Cardiac fibroblast (primary cell): ENCODE measurements at regions not wholly inside any gene's neighbourhood (a gene's known extent, or its start where the extent isn't known, plus 50 kb on each side); places are given as distances from the start of the nearest gene placed in this dataset.

Experiments
- DNase-seq, 2 donors: peaks; one replicate each; pipeline versions ENCODE4 v3.0.0 to v3.0.0-alpha.2; 2010; ENCODE audit warnings: low read depth in 2 of 2
- H3K4me3 ChIP-seq, 2 donors: replicated peaks in 1 of 2; 1 replicate in 1 of 2; 2 replicates in 1 of 2; pipeline ENCODE4 v1.5.1; 2011; ENCODE audit warnings: low read depth in 2 of 2, low read length in 2 of 2, mild to moderate bottlenecking in 2 of 2, moderate library complexity in 1 of 2
- CTCF ChIP-seq: IDR thresholded peaks from one replicate; pipeline ENCODE4 v1.5.1; 2011; ENCODE audit warnings: low read depth, mild to moderate bottlenecking, low read length, inconsistent platforms

- no peak for DNase-seq
- TF ChIP-seq CTCF = no peak
- H3K4me3 ChIP-seq = no peak overlapping the region
Measured at GRCh38 chr9:126062158-126062886, 264.3 kb upstream of the MVB12B start.

- TF ChIP-seq CTCF = no peak
- no peak for DNase-seq
- H3K4me3 ChIP-seq = no peak overlapping the region
Measured at GRCh38 chr9:126063326-126063725, 263.3 kb upstream of the MVB12B start.

GRCh38 chr9:126066131-126066530 lies 260.5 kb upstream of the MVB12B start:
- no peak overlapping the region for H3K4me3 ChIP-seq
- no peak for TF ChIP-seq CTCF
- DNase-seq = no peak

GRCh38 chr9:126067031-126067734 lies 259.4 kb upstream of the MVB12B start:
- no peak for DNase-seq
- H3K4me3 ChIP-seq = no peak overlapping the region
- TF ChIP-seq CTCF = no peak

- no peak overlapping the region for H3K4me3 ChIP-seq
- TF ChIP-seq CTCF = no peak
- no peak for DNase-seq
Measured at GRCh38 chr9:126068534-126069230, 257.9 kb upstream of the MVB12B start.

- TF ChIP-seq CTCF = no peak
- DNase-seq = no peak
- H3K4me3 ChIP-seq = no peak overlapping the region
Measured at GRCh38 chr9:126069400-126069955, 257.2 kb upstream of the MVB12B start.
